ENCODE measurements at regions not wholly inside any gene's neighbourhood (a gene's known extent, or its start where the extent isn't known, plus 50 kb on each side); places are given as distances from the start of the nearest gene placed in this dataset.
"Not testable (repeated sequence)": the region's sequence is repeated elsewhere in the genome, so short reads cannot be mapped to it uniquely, and the experiment has no call there.

- ChIA-PET POLR2A (ENCODE audit: low non-redundant PET) (no interaction called here), CTCF (interaction anchor here (0.6 kb wide), 1 partner anchor 999 kb away, joined by 6 read pairs; no protein-coding TSS in a partner anchor)
- DNase-seq (ENCODE audit: low spot score) = no peak
- no peak overlapping the region for H3K27ac ChIP-seq
- no peak for TF ChIP-seq CTCF (conservative IDR thresholded peaks at IDR 0.05; ENCODE audit: low read depth)
Observed at GRCh38 chr5:27091858-27092257, 53.5 kb upstream of the CDH9 start.

- H3K27ac ChIP-seq; POLR2A ChIA-PET (ENCODE audit: low non-redundant PET); DNase-seq (ENCODE audit: low spot score): not testable (repeated sequence)
- CTCF ChIA-PET = interaction anchor here (0.6 kb wide), 1 partner anchor 503 kb away, joined by 3 read pairs; no protein-coding TSS in a partner anchor
Observed at GRCh38 chr5:27088822-27089221, 50.4 kb upstream of the CDH9 start.
